ENCODE measurements at regions not wholly inside any gene's neighbourhood (a gene's known extent, or its start where the extent isn't known, plus 50 kb on each side); places are given as distances from the start of the nearest gene placed in this dataset.

GRCh38 chr1:60298290-60298689 lies 224.7 kb upstream of the C1orf87 start (continued):
- no peak for TF ChIP-seq JUND (IDR thresholded peaks at IDR 0.05; ENCODE audit: low read length)
- TF ChIP-seq SIRT6 (IDR thresholded peaks at IDR 0.05; ENCODE audit: low read length), result no peak
- TF ChIP-seq FOSL1 (IDR thresholded peaks at IDR 0.05; ENCODE audit: insufficient read depth, low read depth, low read length), result no peak
- no peak for TF ChIP-seq ZNF274 (IDR thresholded peaks at IDR 0.05; ENCODE audit: borderline replicate concordance, extremely low read depth, low read length)
- no peak for TF ChIP-seq ASH2L (IDR thresholded peaks at IDR 0.05; ENCODE audit: low read length)
- TF ChIP-seq TAF1 (IDR thresholded peaks at IDR 0.05; ENCODE audit: low read depth, low read length), result no peak
- TF ChIP-seq CREB1 (IDR thresholded peaks at IDR 0.05), result no peak
- no peak for TF ChIP-seq SP2 (IDR thresholded peaks at IDR 0.05; ENCODE audit: low read length)
- TF ChIP-seq PHF8 (conservative IDR thresholded peaks at IDR 0.05; ENCODE audit: low read depth, low read length), result no peak
- TF ChIP-seq POLR2A (IDR thresholded peaks at IDR 0.05; ENCODE audit: control extremely low read depth in 1 of 2, low read depth in 2 of 2, low read length in 2 of 2), result no peak
- TF ChIP-seq CTCF (IDR thresholded peaks at IDR 0.05; ENCODE audit: control extremely low read depth in 1 of 3, insufficient read depth in 1 of 3, low read depth in 1 of 3, low read length in 3 of 3), result no peak
- TF ChIP-seq HDAC6 (IDR thresholded peaks at IDR 0.05; ENCODE audit: low read depth, low read length), result no peak
- TF ChIP-seq EP300 (IDR thresholded peaks at IDR 0.05; ENCODE audit: borderline replicate concordance in 1 of 2, low read depth in 2 of 2, low read length in 2 of 2), result no peak
- no peak for TF ChIP-seq TAF7 (optimal IDR thresholded peaks at IDR 0.05; ENCODE audit: borderline replicate concordance, low read depth, low read length)
- TF ChIP-seq MAX (IDR thresholded peaks at IDR 0.05), result no peak
- TF ChIP-seq BRCA1 (IDR thresholded peaks at IDR 0.05; ENCODE audit: low read depth, low read length), result no peak
- no peak for TF ChIP-seq EZH2 (IDR thresholded peaks at IDR 0.05; ENCODE audit: low read depth, low read length, severe bottlenecking)
- no peak for TF ChIP-seq JUN (IDR thresholded peaks at IDR 0.05; ENCODE audit: low read depth, low read length)
- no peak for TF ChIP-seq SIN3A (conservative IDR thresholded peaks at IDR 0.05 in 1 of 2, IDR thresholded peaks at IDR 0.05 in 1 of 2; ENCODE audit: low read depth in 1 of 2, low read length in 2 of 2)
